HL-60 (cell line): ENCODE measurements at regions not wholly inside any gene's neighbourhood (a gene's known extent, or its start where the extent isn't known, plus 50 kb on each side); places are given as distances from the start of the nearest gene placed in this dataset.

Experiments
- CTCF ChIP-seq: IDR thresholded peaks from one replicate; pipeline ENCODE4 v1.5.1; 2011; ENCODE audit warnings: low read length, control low read depth, inconsistent platforms; ENCODE audit not compliant: insufficient read depth
- SPI1 ChIP-seq: IDR thresholded peaks from 2 replicates; pipeline ENCODE4 v1.6.1; 2012; ENCODE audit warnings: low read depth, mild to moderate bottlenecking, borderline replicate concordance

GRCh38 chr6:105695461-105695860 lies 292.6 kb upstream of the PREP start:
- TF ChIP-seq SPI1 (no peak), CTCF (no peak)
